PC-9 (cell line): ENCODE measurements at regions not wholly inside any gene's neighbourhood (a gene's known extent, or its start where the extent isn't known, plus 50 kb on each side); places are given as distances from the start of the nearest gene placed in this dataset.
A peak's percentile ranks its signal among the peaks of the same experiment; 100 is the strongest.

Experiments used
- EZH2 ChIP-seq: fragments of 200-600 bp; sonication (generic); IDR thresholded peaks from 2 replicates; pipeline ENCODE4 v1.8.0; 2017; ENCODE audit warnings: antibody characterized with exemption, low read depth
- TF ChIP-seq, protein P1 (sequence below): fragments of 200-600 bp; sonication (generic); conservative IDR thresholded peaks from 2 replicates; pipeline ENCODE4 v1.6.1; 2017; ENCODE audit warnings: mixed run types, antibody characterized with exemption, mild to moderate bottlenecking, moderate library complexity

GRCh38 chrX:55160685-55161552 lies 59.2 kb upstream of the PAGE5 start:
- TF ChIP-seq, protein P1, sequence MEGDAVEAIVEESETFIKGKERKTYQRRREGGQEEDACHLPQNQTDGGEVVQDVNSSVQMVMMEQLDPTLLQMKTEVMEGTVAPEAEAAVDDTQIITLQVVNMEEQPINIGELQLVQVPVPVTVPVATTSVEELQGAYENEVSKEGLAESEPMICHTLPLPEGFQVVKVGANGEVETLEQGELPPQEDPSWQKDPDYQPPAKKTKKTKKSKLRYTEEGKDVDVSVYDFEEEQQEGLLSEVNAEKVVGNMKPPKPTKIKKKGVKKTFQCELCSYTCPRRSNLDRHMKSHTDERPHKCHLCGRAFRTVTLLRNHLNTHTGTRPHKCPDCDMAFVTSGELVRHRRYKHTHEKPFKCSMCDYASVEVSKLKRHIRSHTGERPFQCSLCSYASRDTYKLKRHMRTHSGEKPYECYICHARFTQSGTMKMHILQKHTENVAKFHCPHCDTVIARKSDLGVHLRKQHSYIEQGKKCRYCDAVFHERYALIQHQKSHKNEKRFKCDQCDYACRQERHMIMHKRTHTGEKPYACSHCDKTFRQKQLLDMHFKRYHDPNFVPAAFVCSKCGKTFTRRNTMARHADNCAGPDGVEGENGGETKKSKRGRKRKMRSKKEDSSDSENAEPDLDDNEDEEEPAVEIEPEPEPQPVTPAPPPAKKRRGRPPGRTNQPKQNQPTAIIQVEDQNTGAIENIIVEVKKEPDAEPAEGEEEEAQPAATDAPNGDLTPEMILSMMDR, result peak; percentile 44; the same call in 1 of the 2 replicates
- no peak for TF ChIP-seq EZH2
